GM21576 (cell line): ENCODE measurements at regions not wholly inside any gene's neighbourhood (a gene's known extent, or its start where the extent isn't known, plus 50 kb on each side); places are given as distances from the start of the nearest gene placed in this dataset.
"Not testable (repeated sequence)": the region's sequence is repeated elsewhere in the genome, so short reads cannot be mapped to it uniquely, and the experiment has no call there.

Source experiments
- ATAC-seq: cut with Tn5 transposase; IDR thresholded peaks from one replicate; pipeline ENCODE4 v1.9.1; 2021; ENCODE audit warnings: mild to moderate bottlenecking, moderate library complexity; ENCODE audit not compliant: unreplicated experiment

DNA sequence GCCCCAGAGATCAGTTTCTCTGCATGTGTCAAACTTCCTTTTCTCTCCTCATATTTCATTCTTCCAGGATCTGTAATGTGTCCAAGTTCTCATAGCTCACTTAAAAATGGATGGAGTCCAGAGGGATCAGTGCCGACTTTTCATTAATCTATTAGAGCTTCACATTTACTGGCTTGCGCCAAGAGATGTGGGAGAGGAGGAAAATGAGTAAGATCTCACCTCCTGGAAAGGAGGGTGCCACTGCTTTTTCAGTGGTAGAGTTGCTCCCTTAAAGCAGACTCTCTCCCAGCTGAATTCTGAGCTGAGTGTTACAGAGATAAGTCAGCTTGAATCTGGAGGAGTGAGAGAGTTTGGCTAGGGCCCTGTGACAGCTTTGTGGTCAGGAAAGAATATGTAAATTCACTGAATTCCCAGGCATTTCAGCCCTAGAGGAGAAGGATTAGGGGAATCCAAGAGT, 175.9 kb downstream of the SOX4 start:
- no peak for ATAC-seq

DNA sequence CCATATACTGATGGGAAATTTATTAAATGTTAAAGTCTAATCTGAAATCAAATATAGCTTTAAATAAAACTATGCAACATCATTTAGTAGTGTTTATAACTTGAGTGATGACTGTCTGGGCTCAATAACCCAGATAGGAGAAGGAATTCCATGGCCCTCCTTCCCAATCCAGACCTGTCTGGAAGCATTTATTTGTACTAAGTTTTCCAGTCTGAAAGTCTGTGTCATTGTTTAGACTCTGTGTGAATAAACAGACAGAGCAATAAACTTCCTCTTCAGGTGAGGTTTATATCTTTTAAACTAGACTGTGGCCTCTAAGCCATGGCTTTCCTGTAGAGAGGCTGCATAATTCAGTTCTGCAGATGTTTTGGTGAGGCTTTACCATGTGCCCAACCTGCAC, 176.4 kb downstream of the SOX4 start:
- ATAC-seq = no peak

DNA sequence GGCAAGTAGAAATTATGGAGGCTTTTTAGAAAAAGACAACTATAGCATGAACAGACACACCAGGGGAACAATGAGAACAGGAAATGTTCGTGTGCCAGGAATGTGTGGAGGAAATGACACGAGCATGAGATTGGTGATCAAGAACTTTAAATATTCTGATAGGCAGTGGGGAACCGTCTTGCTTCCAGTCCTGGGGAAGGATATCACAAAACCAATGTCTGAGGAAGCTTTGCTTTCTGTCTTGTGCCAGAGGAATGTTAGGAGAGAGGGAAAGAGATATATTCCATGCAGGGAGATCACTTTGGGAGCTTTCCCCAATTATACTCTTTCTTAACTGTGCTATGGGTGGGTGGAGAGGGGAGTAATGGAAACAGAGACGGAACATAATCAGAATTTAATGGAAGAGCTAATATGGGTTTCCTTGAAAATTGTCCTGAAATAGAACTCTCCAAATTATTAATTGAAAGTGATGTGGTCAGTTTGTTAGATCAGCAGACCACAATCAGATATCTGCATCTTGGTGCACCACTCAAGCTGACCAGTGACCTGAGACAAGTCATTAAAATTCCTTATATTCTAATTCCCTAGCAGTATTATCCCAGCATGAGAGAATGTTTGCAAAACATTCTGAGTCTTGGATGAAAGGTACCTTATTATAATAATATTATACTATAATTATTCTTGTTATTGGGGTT, 178.2 kb downstream of the SOX4 start:
- ATAC-seq = no peak

DNA sequence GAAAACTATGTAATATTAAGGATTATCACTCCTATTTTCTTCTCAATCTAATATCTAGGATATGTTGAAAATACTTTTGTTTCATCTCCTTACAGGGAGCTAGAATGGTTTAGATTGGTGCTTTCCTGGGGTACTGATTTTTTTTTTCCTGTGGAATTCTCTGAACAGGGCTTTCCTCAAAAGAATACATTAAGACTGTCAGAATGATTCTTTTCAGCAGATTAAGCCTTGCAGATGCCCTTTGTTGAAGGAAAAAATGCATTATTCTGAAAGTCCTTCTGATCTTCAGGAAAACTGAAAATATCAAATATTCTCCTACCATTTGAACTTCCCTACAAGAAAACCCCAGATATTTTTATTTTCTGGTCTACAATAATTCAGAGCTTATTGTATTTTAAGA, 178.9 kb downstream of the SOX4 start:
- no peak for ATAC-seq

DNA sequence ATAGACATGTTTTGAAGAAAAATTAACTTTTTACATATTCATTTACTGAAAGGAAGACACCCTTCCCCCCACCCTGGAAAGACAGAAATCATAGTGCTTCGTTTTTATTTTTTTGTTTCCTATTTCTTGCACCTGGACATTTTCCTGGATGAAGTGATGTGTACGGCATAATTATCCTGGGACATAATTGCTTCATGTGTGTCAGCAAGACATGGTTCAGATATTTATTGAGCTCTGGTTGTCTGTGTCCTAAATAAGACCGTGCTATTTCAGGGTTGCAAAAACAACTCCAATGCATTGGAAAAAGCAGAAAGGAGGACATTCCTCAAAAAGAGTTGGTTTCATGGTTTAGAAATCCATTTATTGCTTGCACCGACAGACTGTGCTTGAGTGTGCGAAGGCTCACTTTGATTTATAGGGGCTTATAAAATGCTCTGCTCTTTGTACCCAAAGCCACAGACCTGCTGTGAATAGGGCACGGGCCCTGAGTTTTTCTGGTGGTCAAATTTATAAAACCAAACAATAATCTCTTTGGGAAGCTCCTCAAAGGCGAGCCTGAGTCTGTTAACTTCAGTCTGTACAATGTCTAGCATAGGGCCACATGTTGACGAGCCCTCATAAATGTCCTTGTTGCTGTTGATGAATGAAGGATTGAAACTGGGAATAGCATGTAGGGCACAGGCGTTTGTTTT, 179.5 kb downstream of the SOX4 start:
- ATAC-seq = no peak

DNA sequence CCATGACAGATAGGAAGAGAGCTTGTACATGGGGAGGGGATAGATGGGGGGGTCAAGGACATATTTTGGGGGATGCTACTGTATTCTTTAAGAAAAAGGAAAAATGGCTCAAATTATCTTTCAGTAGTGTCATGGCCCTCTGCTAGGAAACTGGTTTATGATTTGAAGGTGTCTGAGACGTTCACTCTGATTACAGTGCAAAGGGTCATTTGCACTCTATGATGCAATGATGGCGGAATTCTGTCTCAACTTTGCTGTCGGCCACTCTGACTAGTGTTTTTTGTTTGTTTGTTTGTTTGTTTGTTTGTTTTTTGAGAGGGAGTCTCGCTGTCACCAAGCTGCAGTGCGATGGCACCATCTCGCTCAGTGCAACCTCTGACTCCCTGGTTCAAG, 180.0 kb downstream of the SOX4 start:
- ATAC-seq = no peak

DNA sequence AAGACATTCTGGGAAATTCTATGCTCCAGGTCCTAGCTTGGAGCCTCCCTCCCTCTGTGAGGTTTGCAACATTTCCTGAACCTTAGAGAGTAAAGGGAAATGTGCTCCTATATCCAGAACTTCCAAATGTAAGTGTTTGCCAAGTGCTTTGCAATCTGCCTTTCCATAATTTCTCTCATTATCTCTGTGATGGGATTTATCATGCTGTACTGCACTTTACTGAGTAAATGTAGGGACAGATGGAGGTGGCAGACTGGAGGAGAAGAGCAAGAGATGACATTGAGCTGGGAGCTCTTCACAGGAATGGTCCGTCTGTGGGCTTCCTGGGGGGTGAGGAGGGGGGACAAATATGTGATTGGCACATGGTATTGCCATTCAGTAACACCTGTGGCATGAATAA, 184.3 kb downstream of the SOX4 start:
- ATAC-seq = no peak

DNA sequence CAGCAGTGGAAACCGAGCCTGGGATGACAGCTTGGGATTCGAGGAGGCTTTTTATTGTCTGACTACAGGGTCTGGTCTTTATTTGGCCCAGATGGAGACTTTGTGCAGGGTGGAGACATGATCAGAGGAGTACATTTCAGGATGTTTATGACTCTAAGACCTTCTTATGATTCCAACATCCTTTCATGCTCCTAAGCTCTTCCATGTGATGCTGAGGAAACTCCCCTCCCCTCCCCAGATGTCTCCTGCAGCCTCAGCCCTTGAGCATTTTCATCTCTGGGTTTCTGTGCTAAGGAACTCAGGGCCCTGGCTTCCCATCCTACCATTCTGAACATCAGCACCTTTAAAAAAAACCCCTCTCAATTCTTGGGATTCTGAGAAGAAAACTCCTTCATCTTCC, 186.6 kb downstream of the SOX4 start:
- ATAC-seq = no peak

DNA sequence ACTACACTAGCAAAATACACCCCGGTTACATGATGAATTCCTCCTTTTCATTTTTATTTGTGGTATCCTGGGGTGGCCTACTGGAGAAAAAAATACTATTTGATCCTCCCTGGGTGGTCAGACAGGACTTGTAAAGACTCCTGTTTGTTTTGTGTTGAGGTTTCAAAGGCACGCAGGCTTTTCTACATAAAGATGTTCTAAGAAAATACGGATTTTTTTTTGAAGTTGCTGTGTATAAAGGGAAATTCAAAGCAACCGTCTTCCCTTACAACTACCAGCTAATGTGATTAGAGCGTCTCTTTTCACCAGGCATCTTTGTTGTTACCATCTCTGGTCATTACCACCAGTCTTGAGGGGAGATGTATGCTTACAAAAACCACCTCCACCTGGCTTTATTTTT, 187.1 kb downstream of the SOX4 start:
- ATAC-seq = no peak

DNA sequence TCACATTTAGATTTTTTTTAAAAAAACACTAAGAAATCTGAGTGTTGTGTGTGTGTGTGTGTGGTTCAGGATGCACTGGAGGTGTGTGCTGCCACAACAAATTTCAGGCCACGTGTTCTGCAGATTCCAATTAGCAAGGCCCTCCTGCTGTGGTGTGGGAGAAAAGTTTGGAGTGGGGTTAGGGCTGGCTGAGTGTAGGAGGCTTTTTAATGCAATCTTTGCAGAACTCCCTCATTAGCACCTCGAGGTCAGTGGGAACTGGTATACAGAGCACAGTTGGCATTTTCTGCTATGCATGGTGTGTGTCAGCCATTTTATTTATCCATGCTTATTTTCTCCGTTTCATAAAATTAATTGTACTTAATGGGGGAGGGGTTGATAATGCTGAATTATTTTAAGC, 187.6 kb downstream of the SOX4 start:
- ATAC-seq = no peak

DNA sequence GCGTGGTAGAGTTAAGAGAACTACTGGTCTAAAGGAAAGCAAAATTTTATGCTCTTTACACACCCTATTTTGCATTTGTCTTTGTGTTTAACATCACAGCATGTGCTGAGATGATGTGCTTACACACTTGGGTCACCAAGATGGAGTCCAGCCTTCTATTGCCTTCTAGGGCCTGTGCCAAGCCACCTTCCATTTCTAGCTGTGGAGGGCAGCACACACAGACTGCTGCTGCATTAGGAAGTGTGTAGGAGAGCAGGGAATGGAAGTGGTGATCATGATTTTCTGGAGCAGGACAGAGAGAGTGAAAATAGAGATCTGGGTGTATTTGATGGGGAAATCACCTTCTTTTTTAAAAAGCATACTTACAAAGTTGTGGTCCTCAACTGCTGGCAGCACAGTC, 191.6 kb downstream of the SOX4 start:
- ATAC-seq = no peak

DNA sequence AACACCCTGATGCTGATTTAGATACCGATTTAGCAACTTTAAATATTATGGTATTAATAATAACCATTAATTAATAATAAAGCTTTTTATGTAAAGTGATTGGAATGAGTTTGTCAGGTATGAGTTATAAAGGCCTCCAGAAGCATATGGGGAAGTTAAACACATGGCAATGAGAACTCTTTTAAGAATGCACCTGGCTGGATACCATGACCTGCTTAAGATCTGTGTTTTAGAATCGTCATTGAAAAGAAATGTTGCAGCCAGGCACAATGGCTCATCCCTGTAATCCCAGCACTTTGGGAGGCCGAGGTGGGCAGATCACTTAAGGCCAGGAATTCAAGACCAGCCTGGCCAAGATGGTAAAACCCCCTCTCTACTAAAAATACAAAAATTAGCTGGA, 197.5 kb downstream of the SOX4 start:
- no peak for ATAC-seq

DNA sequence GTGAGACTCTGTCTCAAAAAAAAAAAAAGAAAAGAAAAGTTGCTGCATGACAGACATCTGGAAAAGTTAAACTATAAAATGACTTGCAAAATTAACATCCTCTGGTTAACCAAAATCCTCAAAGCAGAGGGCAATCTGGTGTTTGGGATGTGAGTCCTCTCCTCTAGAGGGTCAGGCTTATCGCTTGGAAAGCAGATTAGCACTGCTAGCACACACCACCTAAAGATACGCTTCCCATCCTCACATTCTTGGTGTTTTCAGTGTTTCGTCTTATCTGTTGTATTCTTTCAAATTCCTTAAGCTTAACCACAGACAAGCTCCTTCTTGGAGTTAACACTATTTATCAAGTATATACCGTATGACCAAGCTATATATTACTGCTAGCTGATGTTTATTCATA, 198.0 kb downstream of the SOX4 start:
- no peak for ATAC-seq

DNA sequence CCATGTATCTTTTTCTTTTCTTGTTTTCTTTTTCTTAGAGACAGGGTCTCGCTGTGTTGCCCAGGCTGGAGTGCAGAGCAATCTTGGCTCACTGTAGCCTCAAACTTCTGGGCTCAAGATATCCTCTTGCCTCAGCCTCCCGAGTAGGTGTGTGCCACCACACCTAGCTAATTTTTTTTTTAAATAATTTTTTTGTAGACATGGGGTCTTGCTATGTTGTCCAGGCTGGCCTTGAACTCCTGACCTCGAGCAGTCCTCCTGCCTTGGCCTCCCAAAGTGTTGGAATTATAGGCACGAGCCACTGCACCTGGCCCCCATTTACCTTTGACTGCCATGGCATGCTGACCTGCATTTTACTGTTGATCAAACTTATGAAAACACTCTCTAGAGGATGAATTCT, 198.6 kb downstream of the SOX4 start:
- no peak for ATAC-seq

DNA sequence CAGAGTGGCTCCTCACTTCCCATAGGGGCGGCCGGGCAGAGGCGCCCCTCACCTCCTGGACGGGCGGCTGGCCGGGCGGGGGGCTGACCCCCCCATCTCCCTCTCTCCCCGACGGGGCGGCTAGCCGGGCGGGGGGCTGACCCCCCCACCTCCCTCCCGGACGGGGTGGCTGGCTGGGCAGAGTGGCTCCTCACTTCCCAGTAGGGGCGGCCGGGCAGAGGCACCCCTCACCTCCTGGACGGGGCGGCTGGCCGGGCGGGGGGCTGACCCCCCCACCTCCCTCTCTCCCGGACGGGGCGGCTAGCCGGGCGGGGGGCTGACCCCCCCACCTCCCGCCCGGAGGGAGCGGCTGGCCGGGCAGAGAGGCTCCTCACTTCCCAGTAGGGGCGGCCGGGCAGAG, 203.4 kb downstream of the SOX4 start:
- not testable (repeated sequence) for ATAC-seq

DNA sequence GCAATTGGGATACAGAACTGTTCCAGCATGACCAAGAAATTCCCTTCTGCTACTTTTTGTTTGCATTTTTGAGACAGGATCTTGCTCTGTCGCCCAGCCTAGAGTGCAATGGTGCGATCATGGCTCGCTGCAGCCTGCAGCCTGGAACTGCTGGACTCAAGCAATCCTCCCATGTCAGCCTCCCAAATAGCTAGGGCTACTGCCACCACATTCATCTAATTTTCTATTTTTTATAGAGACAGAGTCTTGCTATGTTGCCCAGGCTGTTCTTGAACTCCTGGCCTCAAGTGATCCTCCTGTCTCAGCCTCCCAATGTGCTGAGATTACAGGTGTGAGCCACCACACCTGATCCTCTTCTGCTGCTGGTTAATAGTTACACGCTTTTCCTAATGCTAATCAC, 204.9 kb downstream of the SOX4 start:
- no peak for ATAC-seq

DNA sequence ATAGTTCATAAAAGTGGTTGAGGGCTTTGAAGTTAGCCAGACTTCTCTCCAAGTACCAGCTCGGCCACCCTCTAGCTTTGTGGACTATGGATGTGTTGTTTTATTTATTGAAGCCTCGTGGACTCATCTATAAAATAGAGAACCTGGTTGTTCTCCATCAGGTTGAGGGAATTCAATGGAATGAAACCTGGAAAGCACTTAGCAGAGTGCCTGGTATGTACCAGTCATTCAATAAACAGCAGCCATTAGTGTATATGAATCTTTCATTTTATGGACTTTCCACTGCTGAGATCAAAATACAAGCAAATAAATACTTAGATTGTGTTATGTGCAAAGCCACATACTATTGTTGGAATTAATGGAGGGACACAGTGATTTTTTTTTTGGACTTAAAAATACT, 206.8 kb downstream of the SOX4 start:
- ATAC-seq = no peak

DNA sequence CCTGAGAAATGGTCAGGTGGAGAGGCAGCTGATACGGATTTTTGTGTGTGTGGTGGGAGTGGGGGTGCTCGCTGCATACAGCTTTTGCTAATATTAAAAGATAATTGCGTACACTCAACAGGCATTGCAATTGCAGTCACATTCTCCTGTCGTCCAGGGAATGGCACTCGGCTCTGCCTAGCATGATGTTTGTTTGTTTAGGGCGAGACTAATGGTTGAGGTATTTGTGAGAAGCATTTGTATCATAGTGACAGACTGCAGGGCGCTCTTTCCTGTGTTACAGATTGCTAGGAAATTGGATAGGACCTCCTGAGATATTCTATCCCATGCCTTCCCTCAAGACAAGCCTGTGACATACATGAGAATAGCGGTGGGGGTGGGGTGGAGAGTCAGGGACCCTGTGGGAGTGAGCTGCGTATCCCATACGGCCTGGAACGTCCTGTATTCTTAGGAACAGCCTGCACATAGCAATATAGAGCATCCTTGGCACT, 207.4 kb downstream of the SOX4 start:
- ATAC-seq = no peak

DNA sequence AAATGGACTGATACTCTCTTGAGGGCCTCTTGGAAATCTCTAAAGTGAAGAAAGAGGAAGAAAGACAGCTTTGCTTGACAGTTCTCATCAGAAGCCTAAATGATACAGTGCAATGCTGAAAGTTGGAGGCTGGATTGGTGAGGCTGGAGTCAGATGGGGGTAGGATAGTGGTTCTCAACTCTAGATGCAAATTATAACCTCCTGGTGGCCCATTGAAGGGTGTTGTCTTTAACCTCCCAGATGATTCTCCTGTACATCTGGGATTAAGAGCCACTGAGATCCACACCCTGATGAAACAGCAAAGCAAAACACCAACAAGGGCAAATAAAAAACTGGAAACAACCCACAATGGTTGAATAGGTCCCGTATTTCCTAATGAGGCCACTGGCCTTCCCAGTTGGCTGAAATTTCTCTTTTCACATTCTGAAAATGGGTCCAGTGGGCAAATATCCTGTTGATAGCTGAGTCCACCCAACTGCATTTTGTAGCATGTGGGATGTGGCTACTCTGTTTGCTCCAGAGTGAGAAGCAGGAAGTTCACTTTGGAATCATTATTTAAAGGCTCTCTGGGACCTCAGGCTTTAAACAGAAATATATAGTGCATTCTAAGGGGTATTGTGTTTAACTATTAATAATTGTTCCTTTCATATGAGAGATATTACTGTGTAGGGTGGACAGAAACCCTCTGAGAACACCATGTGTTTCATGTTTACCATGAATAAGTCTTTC, 208.1 kb downstream of the SOX4 start:
- ATAC-seq = no peak

DNA sequence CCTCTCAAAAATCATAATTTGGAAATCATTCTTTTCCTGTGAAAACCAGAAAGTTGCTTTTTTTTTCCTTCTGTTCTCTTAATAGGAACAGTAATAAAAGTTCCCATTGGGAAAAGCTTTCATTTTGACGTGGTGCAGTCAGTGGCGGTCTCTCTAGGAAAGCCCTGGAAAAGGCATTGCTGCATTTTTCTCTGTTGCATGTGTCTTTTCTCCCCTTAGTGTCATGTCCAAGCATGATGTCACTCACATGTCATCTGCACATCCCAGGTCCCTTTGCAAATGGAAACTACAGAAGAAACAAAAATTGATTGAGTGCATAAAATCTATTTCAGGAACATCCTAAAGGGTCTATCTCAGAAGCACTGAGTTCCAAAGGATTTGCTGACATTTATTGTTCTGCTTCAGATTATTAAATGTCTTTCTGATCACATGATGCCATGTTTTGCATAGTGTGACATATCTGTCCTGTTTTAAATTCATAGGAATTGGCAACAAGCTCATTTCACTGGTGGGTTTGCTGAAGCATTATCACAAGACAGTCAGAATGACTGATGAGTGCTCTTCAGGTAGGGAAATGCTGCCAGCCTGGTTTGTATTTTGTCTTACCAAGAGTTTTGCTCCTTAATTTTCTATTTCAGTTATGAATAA, 208.7 kb downstream of the SOX4 start:
- ATAC-seq = no peak

DNA sequence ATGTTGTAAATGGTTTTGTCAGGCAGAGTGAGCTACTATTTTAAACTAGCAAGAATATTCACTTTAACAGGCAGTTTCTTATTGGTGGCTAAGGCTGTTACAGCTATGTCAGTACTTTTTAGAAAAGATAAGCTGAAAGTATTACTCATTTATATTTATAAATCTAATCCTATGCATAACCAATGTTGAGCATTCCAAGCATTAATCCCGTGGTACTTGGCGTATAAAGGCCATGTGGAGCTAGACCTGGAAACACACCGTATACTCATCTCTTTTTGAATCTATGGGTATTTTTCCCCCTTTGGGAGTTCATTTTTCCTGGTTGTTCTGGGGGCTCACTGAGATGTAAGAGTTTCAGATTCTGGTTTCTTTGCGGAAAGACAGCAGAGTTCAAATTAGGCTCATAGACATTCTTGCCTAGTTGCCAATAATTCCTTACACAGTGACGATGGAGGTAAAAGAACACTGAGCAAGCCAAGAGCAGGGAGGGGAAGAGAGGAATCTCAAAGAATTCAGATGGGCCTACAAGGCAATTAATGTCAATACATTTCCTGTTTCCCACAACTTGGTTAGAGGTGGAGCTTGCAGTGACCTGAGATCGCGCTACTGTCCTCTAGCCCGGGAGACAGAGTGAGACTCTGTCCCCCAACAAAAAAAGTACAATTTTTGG, 211.5 kb downstream of the SOX4 start:
- no peak for ATAC-seq
